NCI-H187 (cell line): ENCODE measurements at regions not wholly inside any gene's neighbourhood (a gene's known extent, or its start where the extent isn't known, plus 50 kb on each side); places are given as distances from the start of the nearest gene placed in this dataset.

Experiments
- DNase-seq, 2 experiments: peaks; one replicate each; lab custom pipeline; 2025; lab: John Stamatoyannopoulos, UW

- DNase-seq: no peak
Measured at GRCh38 chr9:82498541-82499317, 510.2 kb downstream of the SPATA31D1 start.

- DNase-seq: no peak
Measured at GRCh38 chr9:82499337-82499736, 510.8 kb downstream of the SPATA31D1 start.

GRCh38 chr9:82504620-82505019 is 516.0 kb downstream of the SPATA31D1 start:
- DNase-seq: no peak

GRCh38 chr9:82511626-82512025 is 523.1 kb downstream of the SPATA31D1 start:
- DNase-seq: no peak

- DNase-seq: no peak
Measured at GRCh38 chr9:82512728-82513127, 524.2 kb downstream of the SPATA31D1 start.

- no peak for DNase-seq
Measured at GRCh38 chr9:82513242-82513751, 524.7 kb downstream of the SPATA31D1 start.

- DNase-seq: no peak
Measured at GRCh38 chr9:82513976-82514735, 525.6 kb downstream of the SPATA31D1 start.

GRCh38 chr9:82518868-82519267 is 530.3 kb downstream of the SPATA31D1 start:
- DNase-seq: no peak

GRCh38 chr9:82519332-82519731 is 530.8 kb downstream of the SPATA31D1 start:
- DNase-seq: no peak

GRCh38 chr9:82524407-82524806 is 535.8 kb downstream of the SPATA31D1 start:
- no peak for DNase-seq

- DNase-seq: no peak
Measured at GRCh38 chr9:82526577-82526976, 536.4 kb downstream of the RASEF start.

GRCh38 chr9:82531795-82532194 is 531.1 kb downstream of the RASEF start:
- DNase-seq: no peak

GRCh38 chr9:82532504-82533180 is 530.3 kb downstream of the RASEF start:
- DNase-seq: no peak

- DNase-seq: no peak
Measured at GRCh38 chr9:82535432-82535998, 527.4 kb downstream of the RASEF start.

GRCh38 chr9:82538634-82539033 is 524.3 kb downstream of the RASEF start:
- DNase-seq: no peak

GRCh38 chr9:82539146-82539545 is 523.8 kb downstream of the RASEF start:
- no peak for DNase-seq

GRCh38 chr9:82539856-82540579 is 522.9 kb downstream of the RASEF start:
- no peak for DNase-seq

GRCh38 chr9:82543726-82544125 is 519.2 kb downstream of the RASEF start:
- DNase-seq: no peak

- DNase-seq: no peak
Measured at GRCh38 chr9:82546136-82546535, 516.8 kb downstream of the RASEF start.

GRCh38 chr9:82547995-82548394 is 514.9 kb downstream of the RASEF start:
- no peak for DNase-seq

GRCh38 chr9:82549174-82549821 is 513.6 kb downstream of the RASEF start:
- no peak for DNase-seq
